ENCODE measurements at regions not wholly inside any gene's neighbourhood (a gene's known extent, or its start where the extent isn't known, plus 50 kb on each side); places are given as distances from the start of the nearest gene placed in this dataset.

DNA sequence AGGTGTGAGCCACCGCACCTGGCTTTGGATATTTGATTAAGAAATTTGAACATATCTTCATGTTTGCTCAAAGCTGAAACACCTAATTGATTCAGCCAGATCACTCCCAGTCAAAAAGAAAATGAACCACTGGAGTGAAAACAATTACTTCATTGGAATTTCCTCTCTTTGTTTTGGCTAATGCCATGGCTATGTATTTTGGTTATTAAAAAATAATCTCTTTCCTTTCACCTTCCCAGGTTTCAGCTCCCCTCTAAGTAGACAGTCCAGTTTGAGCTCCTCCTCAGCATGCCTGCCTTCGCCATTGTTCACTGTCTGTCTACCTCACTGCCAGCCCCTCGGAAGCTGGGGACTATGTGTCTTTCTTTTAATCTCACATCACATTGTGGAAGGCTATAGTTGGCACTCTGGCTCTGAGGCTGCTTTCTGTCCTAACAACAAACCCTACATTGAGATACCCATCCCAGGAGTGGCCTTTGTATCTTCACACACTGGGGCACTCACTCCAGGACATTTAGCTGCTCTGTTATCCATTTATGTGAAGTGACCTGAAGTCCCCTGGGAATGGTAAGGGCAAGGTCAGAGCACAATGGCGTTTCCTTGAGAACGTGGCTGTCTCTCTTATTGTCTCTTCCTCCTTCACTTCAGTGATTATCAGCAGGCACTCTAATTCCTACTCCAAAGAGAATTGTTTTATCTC is 764.0 kb upstream of the CITED2 start:
- DNase-seq (ENCODE audit: low read depth in 2 of 2): no peak

DNA sequence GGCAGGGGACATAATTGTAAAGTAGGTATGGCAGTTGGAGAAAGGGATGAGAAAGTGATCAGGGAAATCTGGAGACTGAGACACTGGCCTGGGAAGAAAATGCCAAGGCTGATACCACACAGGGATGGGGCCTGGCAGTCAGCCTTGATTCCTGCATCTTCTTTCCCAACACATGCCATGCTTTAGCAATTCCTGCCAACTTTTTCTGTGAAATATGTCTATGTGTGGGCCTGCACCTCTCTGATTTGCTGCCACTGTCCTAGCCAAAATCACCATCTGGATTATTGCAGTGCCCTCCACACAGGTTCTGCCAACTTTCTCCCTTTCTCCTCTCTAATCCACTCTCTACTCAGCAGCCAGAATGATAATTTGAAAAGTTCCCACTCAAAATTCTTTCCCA is 759.8 kb upstream of the CITED2 start:
- no peak for DNase-seq (ENCODE audit: low read depth in 2 of 2)

DNA sequence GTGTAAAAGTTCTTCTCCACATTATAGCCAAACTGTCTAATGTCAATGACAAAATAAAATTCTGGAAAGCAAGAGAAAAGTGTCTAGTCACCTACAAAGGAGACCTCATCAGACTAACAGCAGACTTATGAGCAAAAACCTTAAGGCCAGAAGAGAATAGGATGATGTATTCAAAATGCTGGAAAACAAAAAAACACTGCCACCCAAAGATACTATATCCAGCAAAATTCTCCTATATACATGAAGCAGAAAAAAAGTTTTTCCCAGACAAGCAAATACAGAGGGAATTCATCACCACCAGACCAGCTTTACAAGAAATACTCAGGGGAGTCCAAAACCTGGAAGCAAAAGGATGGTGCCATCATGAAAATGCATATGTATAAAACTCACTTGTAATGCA is 755.6 kb upstream of the CITED2 start:
- DNase-seq (ENCODE audit: low read depth in 2 of 2): no peak

DNA sequence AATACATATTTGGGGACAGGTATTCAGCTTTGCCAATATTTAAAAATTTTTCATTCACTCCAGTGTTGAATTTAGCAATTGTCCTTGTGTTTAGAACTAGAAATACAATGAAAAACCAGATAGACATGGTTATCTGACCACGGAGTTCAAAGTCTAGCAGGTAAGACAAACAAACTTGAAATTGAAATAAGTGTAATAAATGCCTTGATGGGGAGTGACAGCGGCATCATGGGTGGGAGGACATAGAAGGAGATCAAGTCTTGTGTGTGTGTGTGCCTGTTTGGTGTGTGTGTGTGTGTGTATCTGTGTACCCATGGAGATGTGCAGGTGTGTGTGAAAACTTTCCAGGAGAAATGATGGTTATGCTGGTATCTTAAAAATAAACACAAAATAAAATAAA is 750.0 kb upstream of the CITED2 start:
- no peak for DNase-seq (ENCODE audit: low read depth in 2 of 2)

DNA sequence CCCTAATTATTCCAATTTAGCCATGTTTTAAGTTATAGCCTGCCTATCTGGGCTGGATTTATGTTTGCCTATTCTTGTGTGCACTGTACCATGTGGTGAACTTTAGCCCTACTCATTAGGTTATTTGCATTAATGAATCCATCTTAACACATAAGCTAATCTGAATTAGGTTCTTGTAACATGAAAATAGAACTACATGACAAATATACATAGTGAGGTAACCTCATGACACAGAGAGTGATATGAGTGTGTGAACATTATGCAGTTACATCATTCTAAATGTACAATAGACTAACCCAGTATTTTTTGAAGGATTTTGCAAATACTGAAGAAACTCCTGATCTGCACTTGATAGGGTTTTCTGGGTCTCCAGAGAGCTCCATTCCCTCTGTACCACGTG is 733.7 kb upstream of the CITED2 start:
- no peak for DNase-seq (ENCODE audit: low read depth in 2 of 2)

DNA sequence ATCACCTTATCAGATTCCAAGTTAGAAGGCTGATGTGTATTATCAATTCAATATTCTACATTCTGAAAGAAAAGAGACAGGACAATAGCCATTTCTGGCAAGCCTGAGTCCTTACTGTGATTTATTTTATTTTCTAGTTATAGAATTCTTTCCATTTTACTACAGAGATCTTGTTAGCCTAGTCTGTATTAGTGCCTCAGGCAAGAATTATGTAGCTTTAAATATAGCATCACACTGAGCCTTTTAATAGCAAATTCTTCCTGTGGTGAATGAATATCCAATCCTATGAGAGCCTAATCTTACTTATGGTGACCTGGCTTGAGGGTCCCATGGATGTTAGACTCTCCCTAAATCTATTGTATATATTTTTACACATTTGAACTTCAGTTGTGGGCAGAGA is 732.8 kb upstream of the CITED2 start:
- no peak for DNase-seq (ENCODE audit: low read depth in 2 of 2)

DNA sequence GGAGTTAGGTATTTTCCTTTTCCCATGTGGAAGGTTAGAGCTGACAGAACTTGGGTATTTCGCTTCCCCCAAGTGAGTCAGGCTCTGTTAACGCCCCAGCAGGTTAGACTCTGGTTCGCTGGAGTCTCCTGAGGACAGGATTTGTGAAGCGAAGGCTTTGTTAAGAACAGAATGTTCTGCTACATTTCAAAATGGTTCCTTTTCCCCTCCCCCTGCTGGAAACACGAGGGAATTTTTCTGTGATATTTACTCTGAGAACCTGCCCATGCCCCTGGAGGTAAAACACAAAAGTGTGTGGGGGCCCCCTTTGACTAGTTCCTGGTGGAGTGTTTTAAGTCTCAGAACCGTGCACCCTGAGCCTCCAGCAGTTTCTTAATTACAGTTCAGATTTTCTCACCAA is 731.4 kb upstream of the CITED2 start:
- DNase-seq (ENCODE audit: low read depth in 2 of 2): no peak

DNA sequence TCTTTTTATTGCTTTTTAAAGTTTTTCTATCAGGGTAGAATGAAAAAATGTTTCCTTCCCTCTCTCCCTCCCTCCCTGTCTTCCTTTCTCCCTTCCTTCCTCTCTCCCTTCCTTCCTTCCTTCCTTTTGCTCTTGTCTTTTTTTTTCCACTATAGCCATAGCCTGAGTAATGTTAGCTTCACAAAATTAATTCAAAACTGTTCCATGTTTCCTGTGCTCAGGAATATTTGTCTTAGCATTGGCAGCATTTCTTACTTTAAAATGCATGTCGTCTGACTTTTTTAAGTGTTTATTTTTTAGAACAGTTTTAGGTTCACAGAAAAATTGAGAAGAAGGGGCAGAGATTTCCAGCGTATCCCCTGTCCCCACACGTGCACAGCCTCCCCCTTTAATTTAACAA is 730.8 kb upstream of the CITED2 start:
- DNase-seq (ENCODE audit: low read depth in 2 of 2): no peak

DNA sequence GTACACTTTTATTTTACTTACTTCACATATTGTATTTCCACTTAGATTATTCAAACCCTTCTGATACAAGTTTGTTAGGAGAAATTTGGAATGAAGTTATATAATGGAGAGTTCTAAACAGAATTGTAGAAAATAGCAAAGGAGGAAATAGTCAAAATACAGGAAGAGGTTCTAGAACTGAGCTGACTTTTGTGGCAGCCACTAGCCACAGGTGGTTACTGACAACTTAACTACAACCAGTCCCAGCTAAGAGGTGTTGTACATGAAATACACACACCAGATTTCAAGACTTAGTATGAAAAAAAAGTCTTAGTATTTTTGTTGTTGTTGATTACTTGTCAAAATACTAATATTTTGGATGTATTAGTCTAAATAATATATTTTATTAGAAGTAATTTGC is 727.4 kb upstream of the CITED2 start:
- no peak for DNase-seq (ENCODE audit: low read depth in 2 of 2)

DNA sequence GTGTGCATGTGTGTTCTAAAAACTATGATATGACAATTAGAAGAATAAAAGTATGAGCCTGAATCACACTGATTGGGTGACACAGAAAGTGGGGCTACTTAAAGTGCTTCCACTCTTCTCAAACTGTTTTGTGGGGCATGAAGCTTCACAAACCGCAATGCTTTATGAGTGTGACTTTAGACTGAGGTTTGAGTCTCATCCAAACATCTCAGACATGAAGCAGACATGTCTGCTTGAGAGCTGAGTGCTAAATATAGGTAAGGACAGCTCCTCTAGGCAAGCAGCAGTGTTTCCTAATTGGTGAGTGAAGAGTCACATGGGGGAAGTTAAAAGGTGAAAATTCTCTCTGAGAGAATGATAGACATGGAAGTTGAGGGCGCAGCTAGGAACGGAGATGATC is 726.9 kb upstream of the CITED2 start:
- no peak for DNase-seq (ENCODE audit: low read depth in 2 of 2)

DNA sequence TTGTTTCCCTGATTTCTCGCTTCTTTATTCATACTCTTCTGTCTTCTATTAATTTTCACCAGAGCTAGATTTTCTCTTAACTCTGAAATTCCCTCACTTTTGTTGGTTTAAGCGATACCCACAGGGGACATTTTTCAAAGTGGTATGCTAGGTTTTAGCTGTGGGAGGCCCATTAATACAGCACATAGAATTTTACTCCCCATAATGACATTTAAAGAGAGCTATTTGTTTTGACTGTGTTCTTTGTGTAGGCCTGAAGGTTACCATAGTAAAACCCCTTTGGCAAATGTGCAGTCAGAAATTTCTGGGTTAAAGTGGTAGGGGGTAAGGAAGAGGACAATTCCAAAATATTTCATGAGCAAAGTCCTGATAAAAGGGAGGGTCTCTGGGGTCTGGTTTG is 721.1 kb upstream of the CITED2 start:
- DNase-seq (ENCODE audit: low read depth in 2 of 2): no peak

DNA sequence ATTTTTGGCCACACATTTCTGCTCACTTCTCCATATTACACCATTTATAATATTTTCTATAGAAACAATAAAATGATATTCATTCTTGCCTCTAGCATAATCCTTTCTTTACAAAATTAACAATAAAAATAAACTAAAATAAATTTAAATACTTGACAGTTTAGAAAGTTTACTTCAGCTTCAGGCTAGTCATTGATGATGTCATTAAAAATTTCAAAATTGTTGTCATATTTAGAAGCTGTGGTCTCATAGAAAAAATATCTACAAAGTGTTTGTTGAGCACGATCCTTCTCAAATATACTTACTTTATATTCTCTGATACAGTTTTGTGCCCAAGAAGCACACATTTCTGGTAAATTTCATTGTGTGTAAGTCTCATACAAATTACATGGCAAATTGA is 717.4 kb upstream of the CITED2 start:
- no peak for DNase-seq (ENCODE audit: low read depth in 2 of 2)

DNA sequence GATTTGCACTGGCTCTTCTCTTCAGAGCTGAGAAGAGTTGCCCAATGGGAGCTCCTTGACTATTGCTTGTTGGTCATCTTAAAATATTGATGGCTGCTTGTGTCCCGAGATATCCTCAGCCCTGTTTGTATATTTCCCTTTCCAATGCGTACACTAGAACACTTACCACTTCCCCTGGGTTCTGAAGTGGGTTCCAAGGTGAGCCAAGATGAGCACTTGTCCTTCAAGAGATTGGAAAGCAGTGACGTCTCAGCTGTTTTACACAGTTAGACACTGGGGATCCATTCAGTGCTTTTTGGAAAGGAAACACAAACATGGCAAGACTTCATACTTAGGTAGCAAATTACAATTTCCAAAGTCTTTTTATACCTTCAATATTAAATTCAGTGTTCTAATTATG is 716.4 kb upstream of the CITED2 start:
- no peak for DNase-seq (ENCODE audit: low read depth in 2 of 2)

DNA sequence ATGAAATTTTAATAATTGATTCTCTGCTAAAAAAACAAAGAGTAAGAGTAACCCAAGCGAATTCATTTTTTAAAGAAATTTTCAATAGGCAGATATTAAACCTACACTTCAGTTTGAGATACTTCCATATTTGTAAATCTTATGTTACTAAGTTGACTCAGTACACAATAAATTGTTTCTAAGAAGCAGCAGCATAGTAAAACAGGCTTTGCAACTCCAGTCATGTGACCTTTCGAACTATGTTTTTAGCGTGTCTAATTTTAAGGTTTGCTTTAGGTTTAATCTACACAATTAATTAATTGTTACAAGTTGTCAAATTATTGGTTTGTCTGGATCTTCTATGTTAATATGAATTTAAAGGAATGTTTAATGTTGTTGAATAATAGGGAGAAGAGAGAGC is 708.9 kb upstream of the CITED2 start:
- DNase-seq (ENCODE audit: low read depth in 2 of 2): no peak

DNA sequence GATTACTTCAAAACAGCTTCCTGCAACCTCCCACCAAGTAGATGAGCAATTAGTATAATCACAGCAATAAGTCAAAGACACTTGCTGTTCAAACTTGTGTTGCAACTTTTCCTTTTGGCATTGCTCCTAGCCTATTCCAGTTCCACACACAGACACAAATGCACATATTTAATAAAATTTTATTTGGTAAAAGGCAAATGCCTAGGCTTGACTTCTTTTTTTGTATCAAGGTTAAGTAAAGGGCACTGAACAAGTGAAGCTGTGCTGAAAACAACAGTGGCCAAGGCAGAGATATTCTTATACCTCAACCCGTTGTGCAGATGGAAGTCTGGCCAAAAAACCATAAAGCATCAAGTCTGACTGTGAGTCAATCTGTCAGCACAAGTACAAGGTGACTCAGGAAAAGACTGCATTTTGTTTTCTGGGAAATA is 708.4 kb upstream of the CITED2 start:
- no peak for DNase-seq (ENCODE audit: low read depth in 2 of 2)

DNA sequence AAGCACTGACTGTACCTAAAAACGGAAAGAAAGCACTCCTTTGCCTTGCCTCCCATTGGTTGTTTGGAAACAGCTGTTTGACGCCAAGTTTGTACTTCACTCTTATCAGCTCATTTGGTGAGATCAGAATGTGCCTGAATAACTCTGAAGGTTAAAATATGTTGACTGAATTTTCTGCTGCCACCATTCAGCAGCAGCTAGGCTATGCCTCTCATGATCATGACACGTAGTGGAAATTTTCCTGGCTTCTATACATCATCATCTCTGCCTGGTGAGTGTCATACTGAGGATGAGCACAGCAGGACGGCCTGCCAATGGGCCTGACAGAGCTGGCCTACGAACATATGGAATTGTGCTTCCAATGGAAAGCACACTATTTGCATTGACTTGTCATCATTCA is 704.9 kb upstream of the CITED2 start:
- DNase-seq (ENCODE audit: low read depth in 2 of 2): no peak

DNA sequence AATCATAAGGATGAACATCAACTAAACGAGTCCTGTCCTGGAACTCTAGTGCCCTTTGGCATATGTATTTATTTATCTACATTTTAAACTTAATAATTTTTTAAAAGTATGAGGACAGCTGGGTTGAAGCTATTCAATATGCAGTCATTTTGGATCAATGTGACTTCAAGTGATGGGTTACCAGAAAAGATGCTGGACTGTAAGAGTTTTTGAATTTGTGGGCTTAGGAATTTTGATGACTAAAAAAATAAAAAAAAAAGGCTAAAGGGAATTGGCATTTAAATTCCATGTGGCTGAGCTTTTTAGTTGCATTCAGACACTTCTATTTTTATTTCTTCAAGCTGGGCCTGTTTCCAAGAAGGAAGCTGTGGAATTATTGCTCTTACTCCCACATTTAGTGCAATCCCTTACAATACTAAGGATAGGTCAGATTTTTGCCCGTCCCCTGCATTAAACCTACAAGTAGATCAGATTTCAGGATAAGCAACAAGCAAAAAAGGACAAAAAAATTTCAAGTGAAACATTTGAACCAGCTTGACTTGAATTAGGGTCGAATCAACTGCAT is 704.2 kb upstream of the CITED2 start:
- DNase-seq (ENCODE audit: low read depth in 2 of 2): no peak

DNA sequence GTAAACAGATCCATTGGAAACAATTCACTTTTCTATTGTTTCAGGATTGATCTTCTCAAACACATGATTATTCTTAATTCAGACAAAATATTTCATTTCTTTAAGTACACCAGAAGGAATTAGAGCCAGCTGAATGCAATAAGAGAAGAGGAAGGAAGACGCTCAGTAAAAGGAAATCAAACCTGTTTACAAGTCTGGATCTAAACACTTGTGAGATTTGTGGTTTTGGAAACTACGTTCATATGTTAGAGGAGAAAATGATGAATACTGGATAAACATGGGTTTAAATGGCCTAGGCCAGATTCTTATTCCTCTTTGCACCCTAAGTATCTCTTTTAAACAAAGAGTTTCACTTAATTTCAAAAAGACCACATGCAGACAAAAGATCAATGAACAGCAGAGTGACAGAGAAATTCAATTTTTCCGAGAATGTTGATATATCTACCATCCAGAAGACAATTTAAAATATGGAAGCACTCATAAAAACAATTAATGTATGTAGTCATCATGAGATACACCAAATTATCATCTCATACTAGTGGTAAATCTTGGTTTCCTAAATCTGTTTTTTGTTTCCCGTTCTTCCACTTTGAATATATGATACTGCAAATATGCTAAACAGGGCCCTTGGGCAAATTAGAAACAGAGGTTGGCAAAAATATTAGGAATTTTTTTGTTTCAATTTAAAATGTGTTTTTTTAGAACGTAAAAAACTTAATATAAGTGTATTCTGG is 703.5 kb upstream of the CITED2 start:
- DNase-seq (ENCODE audit: low read depth in 2 of 2): no peak

DNA sequence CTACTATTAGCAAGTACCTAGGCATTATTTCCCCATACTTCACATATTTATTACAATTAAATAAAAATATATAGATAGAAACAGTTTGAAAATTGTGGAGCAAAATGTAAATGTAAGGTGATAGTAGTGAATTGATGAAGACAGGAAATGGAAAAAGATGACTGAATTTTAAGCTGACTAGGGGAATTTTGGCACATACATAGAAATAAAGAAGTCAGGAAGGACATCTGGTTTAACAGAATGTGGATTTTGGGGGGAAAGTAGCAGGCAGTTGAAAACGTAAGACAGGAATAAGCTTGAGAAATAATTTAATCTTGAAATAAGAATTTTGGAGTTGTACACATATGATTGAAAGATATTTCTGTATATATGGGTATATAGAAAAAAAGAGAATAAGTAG is 701.7 kb upstream of the CITED2 start:
- no peak for DNase-seq (ENCODE audit: low read depth in 2 of 2)

DNA sequence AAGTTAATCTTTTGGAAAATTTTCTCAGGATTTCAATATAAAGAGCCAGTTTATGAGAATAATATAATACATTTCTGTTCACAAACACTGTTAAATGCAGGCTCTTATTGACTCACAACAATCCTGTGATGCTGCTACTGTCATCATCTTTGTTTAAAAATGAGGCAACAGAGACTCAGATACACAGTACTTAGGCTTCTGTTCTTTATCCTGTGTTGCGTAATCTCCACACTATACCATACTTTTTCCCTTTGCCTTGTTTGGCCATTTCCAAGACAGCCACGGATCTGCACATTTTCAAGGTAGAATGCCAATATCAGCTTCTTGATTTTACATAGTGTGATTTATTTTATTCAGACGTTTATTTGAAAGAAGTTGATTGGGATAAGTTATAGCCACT is 699.0 kb upstream of the CITED2 start:
- DNase-seq (ENCODE audit: low read depth in 2 of 2): no peak

DNA sequence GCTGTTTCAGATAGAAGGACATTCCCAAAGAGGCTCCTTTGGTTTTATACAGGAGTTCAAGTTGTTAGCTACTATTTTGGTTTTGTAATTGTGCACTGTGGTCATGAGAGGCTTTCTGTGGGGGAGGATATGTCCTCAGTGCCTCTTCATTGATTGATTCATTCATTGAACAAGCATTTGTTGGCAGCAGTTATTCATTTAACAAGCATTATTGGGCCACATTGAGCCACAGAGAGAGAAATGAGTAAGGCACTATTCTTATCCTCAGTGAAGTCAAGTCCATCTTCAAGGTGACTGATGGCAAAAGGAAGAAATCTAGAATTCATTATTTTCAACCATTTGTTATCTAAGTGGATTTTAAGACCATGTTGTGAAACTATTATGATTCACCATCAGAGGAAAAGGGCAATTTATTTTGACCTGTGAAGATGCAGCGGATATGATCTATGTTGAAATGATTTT is 697.2 kb upstream of the CITED2 start:
- no peak for DNase-seq (ENCODE audit: low read depth in 2 of 2)

DNA sequence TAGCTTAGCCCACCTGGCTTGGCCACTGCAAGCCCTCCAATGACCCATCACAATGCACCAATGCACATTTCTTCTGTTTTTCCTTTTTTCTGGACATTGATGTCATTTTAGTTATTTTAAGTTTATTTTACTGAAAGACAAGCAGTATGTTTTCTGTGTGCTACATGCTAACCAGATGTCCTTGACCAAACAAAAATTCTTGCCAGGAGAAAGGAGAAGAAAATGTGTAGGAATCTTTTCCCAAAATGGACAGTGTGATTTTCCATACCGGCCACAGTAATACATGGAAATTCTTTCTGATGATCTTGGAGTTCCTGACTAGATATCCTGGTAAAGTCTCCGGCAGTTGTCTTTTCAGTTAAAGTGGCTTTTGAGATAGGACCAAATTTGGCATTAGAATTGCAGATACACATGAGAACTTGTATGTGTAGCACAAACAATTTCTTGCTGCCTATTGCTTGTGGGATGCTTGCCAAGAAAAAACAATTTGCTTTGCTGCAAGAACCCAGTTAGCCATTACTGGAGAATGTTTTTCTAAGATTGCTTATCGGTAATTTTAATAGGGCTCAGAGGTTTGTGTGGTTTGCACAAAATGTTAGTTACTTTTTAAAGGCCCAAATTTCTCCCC is 696.5 kb upstream of the CITED2 start:
- DNase-seq (ENCODE audit: low read depth in 2 of 2): no peak

DNA sequence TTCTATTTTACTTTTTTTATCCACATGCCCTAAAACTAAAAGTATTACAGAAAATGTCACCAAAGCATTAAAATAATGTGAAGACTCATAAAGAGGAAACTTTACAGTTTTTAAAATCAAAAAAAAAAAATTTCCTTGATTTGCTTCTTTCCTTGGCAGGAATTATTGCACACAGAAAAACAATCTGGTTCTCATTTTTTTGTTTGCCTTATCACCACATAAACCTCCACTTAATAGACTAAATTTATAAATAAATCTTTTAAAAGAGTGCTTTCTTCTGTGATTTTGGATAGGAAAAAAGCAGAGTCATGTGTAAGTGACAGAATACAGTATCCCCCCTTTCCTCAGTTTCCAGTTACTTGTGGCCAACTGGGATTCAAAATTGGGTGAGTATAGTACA is 695.1 kb upstream of the CITED2 start:
- no peak for DNase-seq (ENCODE audit: low read depth in 2 of 2)

All from stimulated activated CD8-positive, alpha-beta memory T cell treated with anti-CD3 and anti-CD28 coated beads, Interleukin-7, amount 100 ng/mL, for 4 hours (primary cell).